Gastroesophageal sphincter (tissue), 4 donors: ENCODE measurements at regions not wholly inside any gene's neighbourhood (a gene's known extent, or its start where the extent isn't known, plus 50 kb on each side); places are given as distances from the start of the nearest gene placed in this dataset.
A peak's percentile ranks its signal among the peaks of the same experiment; 100 is the strongest.

Experiments used
- ATAC-seq: fragments of 150-250 bp; one replicate; pipeline ENCODE4 v1.9.1; 2016; ENCODE audit warnings: mild to moderate bottlenecking, moderate library complexity
- H3K27ac ChIP-seq, 4 donors: fragments of 200-600 bp; sonication (generic) in 3 of 4; 1 replicate in 3 of 4; 2 replicates in 1 of 4; pipeline ENCODE4 v1.5.1; 2016 to 2019
- H3K27me3 ChIP-seq: fragments of 200-600 bp; sonication (generic); one replicate; pipeline ENCODE4 v1.5.1; 2019
- H3K36me3 ChIP-seq, 2 donors: fragments of 200-600 bp; sonication (generic); one replicate each; pipeline ENCODE4 v1.5.1; 2019; ENCODE audit warnings: control low read depth in 1 of 2
- H3K4me1 ChIP-seq, 3 donors: fragments of 200-600 bp; sonication (generic); 1 replicate in 2 of 3; 2 replicates in 1 of 3; pipeline ENCODE4 v1.5.1; 2016 to 2019; ENCODE audit warnings: control low read depth in 2 of 3
- H3K4me3 ChIP-seq, 2 donors: fragments of 200-600 bp; sonication (generic); one replicate each; pipeline ENCODE4 v1.5.1; 2019; ENCODE audit warnings: mild to moderate bottlenecking in 1 of 2, moderate library complexity in 1 of 2
- H3K9me3 ChIP-seq, 3 donors: fragments of 200-600 bp; sonication (generic); one replicate each; pipeline ENCODE4 v1.5.1; 2017 to 2019; ENCODE audit warnings: control low read depth in 2 of 3
- CTCF ChIP-seq, 4 experiments: fragments of 200-600 bp in 2 of 4; fragments of 450-650 bp in 2 of 4; sonication (generic) in 1 of 4; IDR thresholded peaks; one replicate each; pipeline ENCODE4 v1.5.1; 2017 to 2019; ENCODE audit warnings: antibody characterized with exemption in 4 of 4, mild to moderate bottlenecking in 2 of 4, moderate library complexity in 2 of 4
- EP300 ChIP-seq: sonication (generic); formaldehyde crosslinking; IDR thresholded peaks from one replicate; pipeline ENCODE4 v1.6.1; 2017; ENCODE audit warnings: antibody characterized with exemption, mild to moderate bottlenecking
- POLR2A ChIP-seq, 2 donors: fragments of 450-650 bp; IDR thresholded peaks; one replicate each; pipeline ENCODE4 v1.6.1; 2017; ENCODE audit warnings: antibody characterized with exemption in 2 of 2, mild to moderate bottlenecking in 2 of 2, moderate library complexity in 1 of 2
- POLR2AphosphoS5 ChIP-seq: sonication (generic); formaldehyde crosslinking; IDR thresholded peaks from one replicate; pipeline ENCODE4 v1.6.1; 2017; ENCODE audit warnings: antibody characterized with exemption
- WGBS, 2 donors: methylation state at CpG; one replicate each; pipeline ENCODE4 v1.1.5; 2018; ENCODE audit warnings: low coverage in 1 of 2; 5-methylcytosine and 5-hydroxymethylcytosine counted together

DNA sequence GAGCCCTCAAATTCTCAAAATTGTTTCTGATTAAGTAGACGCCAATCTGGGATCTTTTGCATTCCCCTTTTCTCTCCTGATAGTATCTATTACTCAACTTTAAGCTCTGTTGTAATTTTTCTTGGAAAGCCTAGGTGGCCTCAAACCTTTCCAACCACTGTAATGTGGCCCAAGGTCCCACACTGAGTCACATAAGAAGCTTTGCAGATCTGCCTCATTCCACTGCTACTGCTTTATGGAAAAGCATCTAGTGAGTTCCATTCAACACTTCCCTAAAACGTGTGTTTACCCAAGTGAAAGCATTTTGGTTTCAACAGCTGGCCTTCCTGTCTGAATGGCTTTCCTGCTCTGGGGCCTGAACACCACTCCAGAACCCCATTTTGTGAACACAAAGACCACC, 493.6 kb upstream of the SPHKAP start:
- Histone ChIP-seq H3K27me3 (no peaks in the 10 kb centered on the region), H3K9me3 (no peaks in the 10 kb centered on the region), H3K27ac (no peak overlapping the region), H3K4me1 (no peaks in the 10 kb centered on the region), H3K4me3 (no peak overlapping the region), H3K36me3 (no peaks in the 10 kb centered on the region)
- TF ChIP-seq EP300, result no peak
- TF ChIP-seq CTCF (IDR thresholded peaks at IDR 0.05), result no peak
- no peak for TF ChIP-seq POLR2A (IDR thresholded peaks at IDR 0.05)
- TF ChIP-seq POLR2AphosphoS5, result no peak
- peak; percentile 86 for ATAC-seq
- WGBS, 2 donors, result 38 to 46% methylated on average over 2 of the region's 2 CpGs

DNA sequence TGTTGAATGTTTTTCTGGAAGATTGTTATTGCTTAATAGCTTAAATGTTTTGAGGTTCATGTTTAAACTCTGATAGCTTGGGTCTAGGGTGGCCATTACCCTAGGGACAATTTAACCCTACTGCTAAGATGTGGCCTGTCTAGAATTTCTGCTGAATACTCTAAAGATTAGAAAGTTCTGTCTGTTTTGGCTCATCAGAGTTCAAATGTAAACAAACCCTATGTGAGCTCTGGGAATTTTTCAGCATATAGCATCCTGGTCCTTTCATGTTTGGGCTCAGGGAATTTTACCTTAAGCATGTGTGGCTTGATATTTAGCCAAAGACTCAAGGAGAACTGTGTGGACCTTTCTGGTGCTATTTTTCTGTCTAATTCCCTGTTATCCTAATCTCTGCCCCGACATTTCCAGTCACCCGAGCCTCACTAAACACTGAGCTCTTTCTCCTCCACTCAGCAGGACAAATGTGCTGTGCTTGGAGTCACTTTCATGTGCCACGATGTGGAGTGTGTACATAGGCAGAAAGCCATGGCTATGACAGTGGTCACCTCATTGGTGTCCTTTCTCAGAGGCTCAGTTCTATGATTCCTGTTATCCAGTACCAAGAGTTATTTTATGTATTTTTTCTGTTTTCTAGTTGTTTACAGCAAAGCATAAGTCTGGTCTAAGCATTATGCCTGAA, 492.5 kb upstream of the SPHKAP start:
- H3K27ac ChIP-seq, result no peak overlapping the region
- no peak for ATAC-seq
- H3K27me3 ChIP-seq, result no peaks in the 10 kb centered on the region
- H3K4me3 ChIP-seq, result no peak overlapping the region
- no peaks in the 10 kb centered on the region for H3K4me1 ChIP-seq
- WGBS, 2 donors, result 32% methylated on average over 2 to 3 of the region's 3 CpGs
- no peaks in the 10 kb centered on the region for H3K9me3 ChIP-seq
- TF ChIP-seq POLR2A (IDR thresholded peaks at IDR 0.05) (no peak), POLR2AphosphoS5 (no peak), EP300 (no peak), CTCF (IDR thresholded peaks at IDR 0.05) (no peak)
- H3K36me3 ChIP-seq, result no peaks in the 10 kb centered on the region

- Histone ChIP-seq H3K36me3 (no peaks in the 10 kb centered on the region), H3K9me3 (no peaks in the 10 kb centered on the region), H3K27me3 (no peaks in the 10 kb centered on the region), H3K4me1 (no peaks in the 10 kb centered on the region), H3K27ac (no peak overlapping the region), H3K4me3 (no peak overlapping the region)
- ATAC-seq, result peak; percentile 40
- WGBS, 2 donors, result 34 to 40% methylated on average over 3 of the region's 3 CpGs
- TF ChIP-seq POLR2AphosphoS5 (no peak), EP300 (no peak), POLR2A (IDR thresholded peaks at IDR 0.05) (no peak), CTCF (IDR thresholded peaks at IDR 0.05) (no peak)
Observed at GRCh38 chr2:228669690-228670089, 488.2 kb upstream of the SPHKAP start.

DNA sequence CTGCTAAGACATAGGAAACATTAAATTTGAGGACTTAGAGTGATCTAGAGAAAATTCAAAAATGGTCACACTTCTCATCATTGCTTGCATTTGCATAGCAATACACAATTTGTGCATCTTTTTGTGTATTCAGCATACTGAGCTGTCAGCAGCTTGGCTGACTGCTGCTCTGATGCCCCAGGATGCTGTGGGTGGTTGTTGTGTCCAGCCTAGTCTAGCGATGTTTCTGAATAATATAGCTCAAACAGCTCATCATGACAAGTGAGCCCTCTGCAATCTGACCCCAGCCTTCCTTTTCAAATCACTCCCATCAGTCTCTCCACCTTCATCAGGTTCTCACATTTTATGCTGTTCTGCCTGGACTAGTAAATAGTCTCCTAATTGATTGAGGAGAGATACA, 483.7 kb upstream of the SPHKAP start:
- ATAC-seq, result no peak
- TF ChIP-seq POLR2AphosphoS5 (no peak), EP300 (no peak), CTCF (IDR thresholded peaks at IDR 0.05) (no peak), POLR2A (IDR thresholded peaks at IDR 0.05) (no peak)
- H3K4me3 ChIP-seq, result no peak overlapping the region
- H3K4me1 ChIP-seq, result no peaks in the 10 kb centered on the region
- WGBS, 2 donors, result 83 to 100% methylated on average over 1 of the region's 1 CpG
- H3K27ac ChIP-seq, result no peak overlapping the region
- no peaks in the 10 kb centered on the region for H3K27me3 ChIP-seq
- no peaks in the 10 kb centered on the region for H3K36me3 ChIP-seq
- H3K9me3 ChIP-seq, result no peaks in the 10 kb centered on the region

DNA sequence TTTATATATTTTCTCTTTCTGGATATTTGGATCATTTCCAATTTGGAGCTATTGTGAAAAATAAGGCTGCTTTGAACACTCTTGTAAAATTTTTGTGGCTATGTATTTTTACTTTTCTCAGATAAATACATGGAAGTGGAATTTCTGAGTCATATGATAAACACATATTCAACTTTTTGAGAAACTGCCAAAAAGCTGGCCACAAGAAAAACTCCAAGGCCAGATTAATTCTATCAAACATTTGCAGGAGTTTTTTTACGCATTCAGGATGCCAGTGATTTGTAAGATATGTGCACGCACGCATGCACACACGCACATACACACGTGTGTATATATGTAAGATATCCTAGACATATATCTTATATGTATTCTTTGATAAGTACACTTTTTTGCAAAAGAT, 477.5 kb upstream of the SPHKAP start:
- Histone ChIP-seq H3K27ac (no peak overlapping the region), H3K36me3 (no peaks in the 10 kb centered on the region), H3K9me3 (no peaks in the 10 kb centered on the region), H3K27me3 (no peaks in the 10 kb centered on the region), H3K4me1 (no peaks in the 10 kb centered on the region), H3K4me3 (no peak overlapping the region)
- ATAC-seq, result no peak
- 81 to 90% methylated on average over 5 of the region's 5 CpGs for WGBS, 2 donors
- TF ChIP-seq EP300 (no peak), POLR2AphosphoS5 (no peak), POLR2A (IDR thresholded peaks at IDR 0.05) (no peak), CTCF (IDR thresholded peaks at IDR 0.05) (no peak)
